Parathyroid adenoma (tissue), 2 donors: ENCODE measurements at regions not wholly inside any gene's neighbourhood (a gene's known extent, or its start where the extent isn't known, plus 50 kb on each side); places are given as distances from the start of the nearest gene placed in this dataset.

Source experiments
- H2AFZ ChIP-seq: fragments of 300-600 bp; sonication (generic); one replicate; pipeline ENCODE4 v1.7.0; 2017; ENCODE audit warnings: antibody characterized with exemption, mild to moderate bottlenecking
- H3K27ac ChIP-seq: fragments of 300-600 bp; sonication (generic); one replicate; pipeline ENCODE4 v1.7.0; 2017
- H3K27me3 ChIP-seq: fragments of 300-600 bp; sonication (generic); one replicate; pipeline ENCODE4 v1.7.0; 2017; ENCODE audit warnings: low read length; ENCODE audit not compliant: control insufficient read depth, insufficient read depth
- H3K36me3 ChIP-seq: fragments of 300-600 bp; sonication (generic); one replicate; pipeline ENCODE4 v1.7.0; 2017; ENCODE audit warnings: low read length; ENCODE audit not compliant: control insufficient read depth, insufficient read depth
- H3K4me1 ChIP-seq: fragments of 300-600 bp; sonication (generic); one replicate; pipeline ENCODE4 v1.7.0; 2017; ENCODE audit warnings: control low read depth
- H3K4me2 ChIP-seq: fragments of 300-600 bp; sonication (generic); one replicate; pipeline ENCODE4 v1.7.0; 2017; ENCODE audit warnings: low read length
- H3K4me3 ChIP-seq: fragments of 300-600 bp; sonication (generic); one replicate; pipeline ENCODE4 v1.7.0; 2017; ENCODE audit warnings: low read depth, low read length
- H3K79me2 ChIP-seq: fragments of 300-600 bp; sonication (generic); one replicate; pipeline ENCODE4 v1.7.0; 2017; ENCODE audit warnings: control low read depth
- H3K9ac ChIP-seq: fragments of 300-600 bp; sonication (generic); one replicate; pipeline ENCODE4 v1.7.0; 2017; ENCODE audit warnings: mild to moderate bottlenecking
- H3K9me3 ChIP-seq: fragments of 300-600 bp; sonication (generic); one replicate; pipeline ENCODE4 v1.7.0; 2017; ENCODE audit warnings: low read length; ENCODE audit not compliant: control insufficient read depth
- TF ChIP-seq, protein P1 (sequence below): fragments of 300-600 bp; sonication (generic); IDR thresholded peaks from one replicate; pipeline ENCODE4 v1.7.0; 2017; ENCODE audit warnings: antibody characterized with exemption, mild to moderate bottlenecking
- donor health status: primary hyperparathyroidism.

DNA sequence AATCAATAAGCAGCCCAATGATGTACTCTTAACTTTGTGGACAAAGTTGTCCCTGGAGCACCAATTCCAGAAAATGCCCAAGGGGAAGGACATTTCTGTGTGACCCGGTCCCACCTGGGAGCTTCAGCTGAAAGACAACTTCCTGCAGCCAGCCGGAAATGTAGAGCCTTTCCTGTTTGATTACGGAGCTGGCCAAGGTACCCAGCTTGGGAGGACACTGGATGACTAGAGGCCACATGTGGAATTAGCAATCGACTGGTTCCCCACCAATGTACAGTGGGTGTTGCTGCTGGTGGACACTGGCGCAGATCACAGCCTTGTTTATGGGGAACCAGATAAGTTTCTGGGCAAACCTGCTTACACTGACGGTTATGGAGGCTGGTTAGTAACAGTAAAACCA is 53.0 kb upstream of the ZC3H15 start:
- TF ChIP-seq, protein P1, sequence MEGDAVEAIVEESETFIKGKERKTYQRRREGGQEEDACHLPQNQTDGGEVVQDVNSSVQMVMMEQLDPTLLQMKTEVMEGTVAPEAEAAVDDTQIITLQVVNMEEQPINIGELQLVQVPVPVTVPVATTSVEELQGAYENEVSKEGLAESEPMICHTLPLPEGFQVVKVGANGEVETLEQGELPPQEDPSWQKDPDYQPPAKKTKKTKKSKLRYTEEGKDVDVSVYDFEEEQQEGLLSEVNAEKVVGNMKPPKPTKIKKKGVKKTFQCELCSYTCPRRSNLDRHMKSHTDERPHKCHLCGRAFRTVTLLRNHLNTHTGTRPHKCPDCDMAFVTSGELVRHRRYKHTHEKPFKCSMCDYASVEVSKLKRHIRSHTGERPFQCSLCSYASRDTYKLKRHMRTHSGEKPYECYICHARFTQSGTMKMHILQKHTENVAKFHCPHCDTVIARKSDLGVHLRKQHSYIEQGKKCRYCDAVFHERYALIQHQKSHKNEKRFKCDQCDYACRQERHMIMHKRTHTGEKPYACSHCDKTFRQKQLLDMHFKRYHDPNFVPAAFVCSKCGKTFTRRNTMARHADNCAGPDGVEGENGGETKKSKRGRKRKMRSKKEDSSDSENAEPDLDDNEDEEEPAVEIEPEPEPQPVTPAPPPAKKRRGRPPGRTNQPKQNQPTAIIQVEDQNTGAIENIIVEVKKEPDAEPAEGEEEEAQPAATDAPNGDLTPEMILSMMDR = no peak
- Histone ChIP-seq H3K36me3 (peaks cover 2% of the 10 kb centered on the region), H3K79me2 (peaks cover 10% of the 10 kb centered on the region), H3K4me1 (peaks cover 2% of the 10 kb centered on the region), H3K27me3 (no peaks in the 10 kb centered on the region), H3K27ac (no peak overlapping the region), H3K9ac (no peak overlapping the region), H3K4me3 (no peak overlapping the region), H3K9me3 (no peaks in the 10 kb centered on the region), H2AFZ (no peak overlapping the region), H3K4me2 (no peak overlapping the region)

DNA sequence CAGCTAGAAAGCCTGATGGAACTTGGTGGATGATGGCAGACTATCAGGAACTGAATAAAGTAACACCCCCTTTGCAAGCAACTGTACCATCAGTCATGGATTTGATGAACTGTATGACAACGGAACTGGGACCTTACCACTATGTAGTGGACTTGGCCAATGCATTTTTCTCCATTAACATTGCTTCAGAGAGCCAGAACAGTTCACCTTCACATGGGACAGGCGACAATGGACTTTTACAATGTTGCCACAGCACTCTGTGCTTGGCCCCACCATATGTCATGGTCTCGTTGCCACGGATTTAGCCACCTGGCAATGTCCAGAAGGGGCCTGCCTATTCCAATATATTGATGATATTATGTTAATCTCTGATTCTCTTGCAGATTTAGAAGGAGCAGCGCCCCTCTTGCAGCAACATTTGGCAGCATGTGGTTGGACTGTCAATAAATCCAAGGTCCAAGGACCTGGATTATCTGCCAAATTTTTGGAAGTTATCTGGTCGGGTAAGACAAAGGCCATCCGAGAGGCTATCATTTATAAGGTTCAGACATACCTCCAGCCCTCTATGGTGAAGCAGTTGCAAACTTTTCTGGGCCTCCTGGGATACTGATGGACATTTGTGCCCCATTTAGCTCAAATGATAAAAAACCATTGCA is 52.2 kb upstream of the ZC3H15 start:
- Histone ChIP-seq H3K27me3 (no peaks in the 10 kb centered on the region), H2AFZ (no peak overlapping the region), H3K9ac (no peak overlapping the region), H3K79me2 (peaks cover 11% of the 10 kb centered on the region), H3K4me2 (no peak overlapping the region), H3K4me3 (no peak overlapping the region), H3K4me1 (no peaks in the 10 kb centered on the region), H3K9me3 (no peaks in the 10 kb centered on the region), H3K27ac (no peak overlapping the region), H3K36me3 (peaks cover 2% of the 10 kb centered on the region)
- TF ChIP-seq, protein P1 = no peak
